Activated T-cell treated with anti-CD3 and anti-CD28 coated beads, Interleukin-2, amount 50 U/mL, for 24 hours (primary cell): ENCODE measurements at regions not wholly inside any gene's neighbourhood (a gene's known extent, or its start where the extent isn't known, plus 50 kb on each side); places are given as distances from the start of the nearest gene placed in this dataset.
"Not testable (repeated sequence)": the region's sequence is repeated elsewhere in the genome, so short reads cannot be mapped to it uniquely, and the experiment has no call there.

Experiments used
- DNase-seq: peaks from one replicate; pipeline ENCODE4 v3.0.0-alpha.2; 2020
- H3K27ac Mint-ChIP-seq: 2 replicates; pipeline ENCODE4 v1.8.0; 2020; ENCODE audit warnings: mild to moderate bottlenecking, mixed read lengths
- H3K27me3 Mint-ChIP-seq: 2 replicates; pipeline ENCODE4 v1.8.0; 2020; ENCODE audit warnings: mixed read lengths
- H3K36me3 Mint-ChIP-seq: 2 replicates; pipeline ENCODE4 v1.8.0; 2020; ENCODE audit warnings: low read depth, mixed read lengths
- H3K4me1 Mint-ChIP-seq: 2 replicates; pipeline ENCODE4 v1.8.0; 2020; ENCODE audit warnings: low read depth, mixed read lengths
- H3K4me3 Mint-ChIP-seq: 2 replicates; pipeline ENCODE4 v1.8.0; 2020; ENCODE audit warnings: mild to moderate bottlenecking, moderate library complexity, mixed read lengths
- H3K9me3 Mint-ChIP-seq: 2 replicates; pipeline ENCODE4 v1.8.0; 2020; ENCODE audit warnings: mixed read lengths

GRCh38 chr7:113267885-113268284, 149.5 kb upstream of the SMIM30 start:
- peaks cover 23% of the 10 kb centered on the region for H3K9me3 Mint-ChIP-seq
- no peak for DNase-seq
- H3K27ac Mint-ChIP-seq: no peak overlapping the region
- H3K27me3 Mint-ChIP-seq: peaks cover 3% of the 10 kb centered on the region
- no peak overlapping the region for H3K4me3 Mint-ChIP-seq
- no peaks in the 10 kb centered on the region for H3K36me3 Mint-ChIP-seq
- no peaks in the 10 kb centered on the region for H3K4me1 Mint-ChIP-seq

- H3K36me3 Mint-ChIP-seq: no peaks in the 10 kb centered on the region
- no peak for DNase-seq
- H3K27ac Mint-ChIP-seq: no peak overlapping the region
- peaks cover 3% of the 10 kb centered on the region for H3K27me3 Mint-ChIP-seq
- H3K9me3 Mint-ChIP-seq: peaks cover 20% of the 10 kb centered on the region
- no peak overlapping the region for H3K4me3 Mint-ChIP-seq
- no peaks in the 10 kb centered on the region for H3K4me1 Mint-ChIP-seq
Observed at GRCh38 chr7:113267271-113267670, 148.9 kb upstream of the SMIM30 start.

GRCh38 chr7:113263749-113264148, 145.4 kb upstream of the SMIM30 start:
- no peaks in the 10 kb centered on the region for H3K36me3 Mint-ChIP-seq
- no peak for DNase-seq
- peaks cover 3% of the 10 kb centered on the region for H3K27me3 Mint-ChIP-seq
- H3K27ac Mint-ChIP-seq: no peak overlapping the region
- H3K9me3 Mint-ChIP-seq: peaks cover 4% of the 10 kb centered on the region
- H3K4me1 Mint-ChIP-seq: no peaks in the 10 kb centered on the region
- H3K4me3 Mint-ChIP-seq: no peak overlapping the region

GRCh38 chr7:113263215-113263742, 144.9 kb upstream of the SMIM30 start:
- H3K36me3 Mint-ChIP-seq, DNase-seq: not testable (repeated sequence)

GRCh38 chr7:113256883-113257531, 138.7 kb upstream of the SMIM30 start:
- no peaks in the 10 kb centered on the region for H3K4me1 Mint-ChIP-seq
- no peaks in the 10 kb centered on the region for H3K9me3 Mint-ChIP-seq
- no peak overlapping the region for H3K27ac Mint-ChIP-seq
- no peaks in the 10 kb centered on the region for H3K27me3 Mint-ChIP-seq
- no peaks in the 10 kb centered on the region for H3K36me3 Mint-ChIP-seq
- H3K4me3 Mint-ChIP-seq: no peak overlapping the region
- no peak for DNase-seq

More at GRCh38 chr7:113263215-113263742, 144.9 kb upstream of the SMIM30 start:
- not testable (repeated sequence) for H3K27me3 Mint-ChIP-seq, H3K4me3 Mint-ChIP-seq, H3K27ac Mint-ChIP-seq, H3K9me3 Mint-ChIP-seq, H3K4me1 Mint-ChIP-seq

- Mint-ChIP-seq H3K27ac (no peak overlapping the region), H3K36me3 (no peaks in the 10 kb centered on the region), H3K4me3 (no peak overlapping the region), H3K9me3 (no peaks in the 10 kb centered on the region), H3K27me3 (no peaks in the 10 kb centered on the region), H3K4me1 (no peaks in the 10 kb centered on the region)
- no peak for DNase-seq
Observed at GRCh38 chr7:113247198-113247597, 128.8 kb upstream of the SMIM30 start.

GRCh38 chr7:113246738-113247137, 128.4 kb upstream of the SMIM30 start:
- no peaks in the 10 kb centered on the region for H3K4me1 Mint-ChIP-seq
- H3K36me3 Mint-ChIP-seq: no peaks in the 10 kb centered on the region
- no peak overlapping the region for H3K27ac Mint-ChIP-seq
- H3K4me3 Mint-ChIP-seq: no peak overlapping the region
- no peaks in the 10 kb centered on the region for H3K27me3 Mint-ChIP-seq
- DNase-seq: no peak
- no peaks in the 10 kb centered on the region for H3K9me3 Mint-ChIP-seq

- H3K4me1 Mint-ChIP-seq: no peaks in the 10 kb centered on the region
- H3K9me3 Mint-ChIP-seq: peaks cover 3% of the 10 kb centered on the region
- H3K27ac Mint-ChIP-seq: no peak overlapping the region
- no peak for DNase-seq
- no peaks in the 10 kb centered on the region for H3K27me3 Mint-ChIP-seq
- H3K4me3 Mint-ChIP-seq: no peak overlapping the region
- no peaks in the 10 kb centered on the region for H3K36me3 Mint-ChIP-seq
Observed at GRCh38 chr7:113232885-113233284, 114.5 kb upstream of the SMIM30 start.

GRCh38 chr7:113230691-113231090, 112.3 kb upstream of the SMIM30 start:
- Mint-ChIP-seq H3K27ac (no peak overlapping the region), H3K36me3 (no peaks in the 10 kb centered on the region), H3K4me1 (no peaks in the 10 kb centered on the region), H3K9me3 (peaks cover 3% of the 10 kb centered on the region), H3K27me3 (no peaks in the 10 kb centered on the region), H3K4me3 (no peak overlapping the region)
- no peak for DNase-seq

- no peak overlapping the region for H3K4me3 Mint-ChIP-seq
- DNase-seq: no peak
- no peaks in the 10 kb centered on the region for H3K9me3 Mint-ChIP-seq
- no peak overlapping the region for H3K27ac Mint-ChIP-seq
- H3K4me1 Mint-ChIP-seq: no peaks in the 10 kb centered on the region
- no peaks in the 10 kb centered on the region for H3K27me3 Mint-ChIP-seq
- H3K36me3 Mint-ChIP-seq: no peaks in the 10 kb centered on the region
Observed at GRCh38 chr7:113217314-113217713, 99.0 kb upstream of the SMIM30 start.

GRCh38 chr7:113216038-113216437, 97.7 kb upstream of the SMIM30 start:
- H3K27me3 Mint-ChIP-seq: no peaks in the 10 kb centered on the region
- no peak for DNase-seq

GRCh38 chr7:113209449-113210203, 91.3 kb upstream of the SMIM30 start:
- no peaks in the 10 kb centered on the region for H3K4me1 Mint-ChIP-seq
- no peak for DNase-seq
- no peak overlapping the region for H3K27ac Mint-ChIP-seq
- H3K9me3 Mint-ChIP-seq: no peaks in the 10 kb centered on the region
- no peaks in the 10 kb centered on the region for H3K36me3 Mint-ChIP-seq
- no peak overlapping the region for H3K4me3 Mint-ChIP-seq
- H3K27me3 Mint-ChIP-seq: peaks cover 6% of the 10 kb centered on the region

More at GRCh38 chr7:113216038-113216437, 97.7 kb upstream of the SMIM30 start:
- Mint-ChIP-seq H3K9me3 (no peaks in the 10 kb centered on the region), H3K4me3 (no peak overlapping the region), H3K27ac (no peak overlapping the region), H3K36me3 (no peaks in the 10 kb centered on the region), H3K4me1 (no peaks in the 10 kb centered on the region)

GRCh38 chr7:113207931-113208330, 89.6 kb upstream of the SMIM30 start:
- peaks cover 17% of the 10 kb centered on the region for H3K27me3 Mint-ChIP-seq

GRCh38 chr7:113207441-113207840, 89.1 kb upstream of the SMIM30 start:
- Mint-ChIP-seq H3K27me3 (peaks cover 19% of the 10 kb centered on the region), H3K4me1 (no peaks in the 10 kb centered on the region), H3K27ac (no peak overlapping the region), H3K4me3 (no peak overlapping the region), H3K9me3 (no peaks in the 10 kb centered on the region), H3K36me3 (no peaks in the 10 kb centered on the region)
- no peak for DNase-seq

More at GRCh38 chr7:113207931-113208330, 89.6 kb upstream of the SMIM30 start:
- H3K27ac Mint-ChIP-seq: no peak overlapping the region
- H3K4me3 Mint-ChIP-seq: no peak overlapping the region
- H3K9me3 Mint-ChIP-seq: no peaks in the 10 kb centered on the region
- no peaks in the 10 kb centered on the region for H3K4me1 Mint-ChIP-seq
- DNase-seq: no peak
- H3K36me3 Mint-ChIP-seq: no peaks in the 10 kb centered on the region

GRCh38 chr7:113204415-113204814, 86.1 kb upstream of the SMIM30 start:
- Mint-ChIP-seq H3K4me3 (no peak overlapping the region), H3K9me3 (no peaks in the 10 kb centered on the region), H3K27ac (no peak overlapping the region), H3K36me3 (no peaks in the 10 kb centered on the region), H3K27me3 (peaks cover 32% of the 10 kb centered on the region), H3K4me1 (no peaks in the 10 kb centered on the region)
- DNase-seq: no peak
